GM18951 (cell line): ENCODE measurements at regions not wholly inside any gene's neighbourhood (a gene's known extent, or its start where the extent isn't known, plus 50 kb on each side); places are given as distances from the start of the nearest gene placed in this dataset.
"Not testable (repeated sequence)": the region's sequence is repeated elsewhere in the genome, so short reads cannot be mapped to it uniquely, and the experiment has no call there.

Source experiments
- in situ Hi-C: fragments of 300-500 bp; cut with MboI; formaldehyde crosslinking; loops from one replicate; pipeline ENCODE4 v1.12.0; 2022; ENCODE audit warnings: low sequenced_read_pairs, mixed read lengths, inconsistent platforms; ENCODE audit not compliant: unreplicated experiment

DNA sequence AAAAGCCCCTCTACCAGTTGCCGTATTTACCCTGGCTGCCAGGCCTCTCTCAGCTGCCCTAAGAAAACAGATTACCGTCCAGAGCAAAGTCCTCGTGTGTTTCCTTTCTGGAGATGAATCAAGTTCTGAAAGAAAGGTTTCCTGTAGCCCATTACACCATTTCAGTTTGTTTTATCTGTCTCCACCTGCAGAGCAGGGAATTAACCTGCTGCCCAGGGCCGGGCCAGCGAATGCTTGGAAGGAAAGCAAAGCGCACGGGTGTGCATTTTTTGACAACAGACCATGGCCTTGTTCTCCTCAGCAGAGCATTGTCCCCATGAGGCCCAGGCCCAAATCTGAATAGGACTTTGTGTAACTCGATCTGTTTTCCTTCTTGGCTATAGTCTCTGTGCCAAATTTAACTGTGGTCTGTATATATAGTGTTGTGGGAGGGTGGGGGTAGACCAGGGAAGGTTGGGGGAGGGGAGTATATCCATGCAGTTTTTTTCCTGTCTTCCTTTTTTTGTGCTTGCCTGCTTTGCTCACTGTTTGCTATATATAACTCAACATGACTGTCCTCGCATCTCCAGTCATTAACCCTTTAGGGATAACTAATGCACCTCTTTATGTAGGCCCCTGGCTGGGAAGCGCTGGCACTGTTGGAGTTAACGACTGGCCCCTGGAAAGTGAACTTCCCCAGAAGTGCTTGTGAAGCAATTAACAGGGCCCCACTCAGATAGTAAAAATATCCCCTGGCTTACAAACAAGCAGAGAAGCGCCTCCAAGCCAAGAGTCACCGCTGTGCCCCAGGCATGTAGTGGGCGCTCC is 174.3 kb upstream of the PLGLB2 start:
- in situ Hi-C loops, result not testable (repeated sequence)

- in situ Hi-C loops, result not testable (repeated sequence)
Observed at GRCh38 chr2:87574193-87575119, 173.4 kb upstream of the PLGLB2 start.

DNA sequence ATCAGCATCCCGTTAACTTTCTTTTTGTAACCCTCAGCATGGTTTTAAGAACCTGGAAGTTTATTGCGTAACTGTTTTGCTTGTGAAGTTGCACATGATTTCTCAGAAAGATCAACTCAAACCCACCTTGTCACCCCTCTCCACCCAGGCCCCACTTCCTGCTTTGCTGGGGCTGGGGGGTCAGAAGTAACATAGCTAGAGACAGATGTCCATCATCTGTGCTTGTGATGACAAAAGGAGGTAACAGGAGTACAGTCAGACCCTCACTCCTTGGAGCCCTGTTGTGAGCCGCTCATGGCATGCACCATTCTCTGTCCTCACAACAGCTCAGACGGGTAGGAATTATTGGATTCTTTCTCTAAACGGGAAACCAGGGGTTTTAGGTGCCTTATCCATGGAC is 172.7 kb upstream of the PLGLB2 start:
- in situ Hi-C loops, result not testable (repeated sequence)

GRCh38 chr2:87577358-87577757 is 170.5 kb upstream of the PLGLB2 start:
- in situ Hi-C loops, result not testable (repeated sequence)

GRCh38 chr2:87582152-87582551 is 165.7 kb upstream of the PLGLB2 start:
- in situ Hi-C loops, result not testable (repeated sequence)

DNA sequence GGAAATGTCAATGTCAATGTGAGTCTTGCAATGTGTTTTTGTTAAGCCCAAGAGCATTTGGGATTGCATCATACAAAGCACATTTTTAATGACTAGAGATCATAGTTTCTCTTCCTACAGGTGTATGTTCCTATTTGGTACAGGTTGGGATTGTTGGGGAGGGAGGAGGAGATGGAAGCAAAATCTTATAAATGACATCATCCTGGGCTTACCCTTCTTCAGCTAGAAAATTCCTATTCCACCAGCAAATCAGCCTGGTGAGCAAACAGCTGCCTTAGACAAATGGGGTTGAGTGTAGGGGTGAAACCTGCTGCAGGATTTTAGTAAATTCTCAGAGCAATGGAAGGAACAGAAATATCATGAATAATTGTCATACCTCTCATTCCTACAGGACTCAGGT is 165.3 kb upstream of the PLGLB2 start:
- in situ Hi-C loops, result not testable (repeated sequence)

DNA sequence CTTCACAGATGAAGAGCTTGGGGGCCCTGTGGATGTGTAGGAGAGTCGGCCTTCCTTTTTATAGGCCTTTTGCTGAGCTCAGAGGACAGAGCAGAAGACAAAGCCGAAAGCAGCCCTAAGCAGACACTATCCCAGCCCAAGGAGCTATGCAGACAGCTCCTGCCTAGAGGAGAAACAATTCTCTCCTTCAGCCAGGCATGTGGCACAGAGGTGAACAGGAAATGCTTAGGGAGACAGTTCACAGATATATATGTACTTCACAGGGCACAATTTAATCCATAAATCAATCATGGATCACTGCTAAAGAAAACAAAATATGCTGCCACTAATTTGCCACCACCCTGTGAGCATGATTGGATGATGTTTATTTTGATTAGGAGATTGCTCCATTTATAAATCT is 164.5 kb upstream of the PLGLB2 start:
- in situ Hi-C loops, result not testable (repeated sequence)

DNA sequence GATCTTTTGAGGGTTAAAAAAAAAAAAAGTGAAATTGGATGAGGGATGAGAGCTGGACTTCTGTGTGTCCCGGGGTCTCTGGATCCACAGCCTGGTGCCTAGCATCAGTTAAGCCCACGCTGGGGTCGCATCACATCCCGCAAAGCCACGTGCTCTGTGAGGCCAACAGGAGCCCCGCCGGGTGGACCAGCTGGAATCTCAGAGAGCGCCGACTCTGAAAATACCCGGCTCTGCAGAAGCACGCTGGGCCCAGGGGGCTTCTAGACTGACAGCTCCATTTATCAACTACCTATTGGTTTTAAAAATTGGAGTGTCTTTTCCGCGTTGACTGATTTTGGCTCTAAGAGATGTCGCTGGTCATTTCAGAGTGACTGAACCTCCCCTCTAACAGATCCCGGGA is 164.1 kb upstream of the PLGLB2 start:
- in situ Hi-C loops, result not testable (repeated sequence)

DNA sequence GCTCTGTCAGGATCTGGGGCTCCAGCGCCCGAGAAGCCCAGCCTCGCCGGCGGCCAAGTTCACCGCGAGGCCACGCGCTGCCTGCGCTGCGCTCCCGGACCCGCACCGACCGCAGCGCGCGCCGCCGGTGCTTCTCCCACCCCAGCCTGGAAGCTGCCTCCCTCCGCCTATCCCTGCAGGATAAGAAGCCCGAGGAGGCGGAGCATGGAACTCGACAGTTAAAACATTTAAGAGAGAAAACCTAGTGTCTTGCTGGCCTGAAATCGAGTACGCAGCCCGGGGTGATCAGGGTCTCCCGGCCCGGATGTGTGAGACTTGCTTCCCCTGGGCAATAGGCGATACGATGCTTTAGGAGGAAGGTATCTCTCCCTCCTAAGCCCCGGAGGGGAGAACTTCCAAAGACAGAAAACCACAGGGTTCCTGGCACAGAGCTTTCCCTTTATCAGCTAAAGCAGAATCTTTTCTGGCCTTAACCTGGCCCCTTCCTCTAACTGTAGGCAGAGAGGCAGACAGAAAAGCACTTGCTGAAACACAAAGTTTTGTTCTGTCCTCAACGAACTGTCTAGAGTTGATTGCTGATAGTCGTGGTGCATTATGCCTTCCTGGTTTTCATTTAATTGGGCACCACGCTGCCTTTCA is 163.5 kb upstream of the PLGLB2 start:
- in situ Hi-C loops, result not testable (repeated sequence)

DNA sequence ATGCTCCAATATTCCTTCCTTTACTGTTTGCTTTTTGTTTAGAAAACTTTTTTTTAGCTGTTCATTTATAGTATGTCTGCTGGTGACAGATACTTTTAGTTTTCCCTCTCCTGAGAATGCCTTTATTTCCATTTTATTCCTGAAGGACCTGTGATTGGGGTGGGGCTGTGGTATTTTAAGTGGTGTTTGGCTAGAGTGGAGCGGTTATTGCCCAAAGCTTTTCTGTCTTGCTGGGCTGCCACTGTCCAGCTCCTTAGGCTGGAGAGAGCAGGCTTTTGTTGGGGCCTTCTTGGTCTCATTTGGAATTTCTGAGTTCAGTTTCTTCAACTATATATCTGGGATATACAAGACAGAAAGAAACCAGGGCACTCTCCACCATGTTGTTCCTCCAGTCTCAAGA is 160.0 kb upstream of the PLGLB2 start:
- in situ Hi-C loops, result not testable (repeated sequence)

DNA sequence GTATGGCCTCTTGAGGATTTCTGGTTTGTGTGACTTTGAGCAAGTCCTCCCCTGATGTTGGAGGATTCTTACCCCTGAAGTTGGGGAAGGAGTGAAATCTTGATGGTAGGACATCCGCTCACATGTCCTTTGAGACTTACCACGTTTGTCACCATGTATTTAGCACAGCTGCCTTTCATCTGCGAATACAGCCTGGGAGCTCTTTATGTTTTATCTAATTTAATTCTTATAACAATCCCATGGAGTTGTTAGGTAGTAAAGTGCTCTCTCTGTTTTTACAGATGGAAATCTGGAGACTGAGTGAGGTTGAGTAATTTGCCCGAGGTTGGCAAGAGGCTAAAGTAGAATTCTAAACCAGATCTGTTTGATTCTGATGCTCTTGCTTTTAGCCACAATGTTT is 154.9 kb upstream of the PLGLB2 start:
- in situ Hi-C loops, result not testable (repeated sequence)

GRCh38 chr2:87593784-87594610 is 153.9 kb upstream of the PLGLB2 start:
- in situ Hi-C loops, result not testable (repeated sequence)

DNA sequence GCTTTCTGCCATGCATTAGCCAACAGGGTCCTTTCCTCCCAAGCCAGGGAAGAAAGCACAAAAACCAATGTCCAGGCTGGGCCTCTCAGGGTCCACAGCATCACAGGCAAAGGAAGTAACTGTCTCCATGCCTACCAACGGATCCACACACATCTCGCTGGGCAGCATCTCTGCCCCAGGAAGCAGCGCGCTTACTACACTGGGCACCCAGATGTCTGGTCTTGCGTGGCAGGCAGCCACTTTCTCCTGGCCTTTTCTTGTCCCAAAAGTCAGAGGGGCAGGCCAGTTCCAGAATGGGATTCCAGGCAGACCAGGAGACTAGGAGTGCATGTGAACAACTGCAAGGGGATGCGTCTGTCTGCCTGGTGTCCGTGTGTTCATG is 153.3 kb upstream of the PLGLB2 start:
- in situ Hi-C loops, result not testable (repeated sequence)

DNA sequence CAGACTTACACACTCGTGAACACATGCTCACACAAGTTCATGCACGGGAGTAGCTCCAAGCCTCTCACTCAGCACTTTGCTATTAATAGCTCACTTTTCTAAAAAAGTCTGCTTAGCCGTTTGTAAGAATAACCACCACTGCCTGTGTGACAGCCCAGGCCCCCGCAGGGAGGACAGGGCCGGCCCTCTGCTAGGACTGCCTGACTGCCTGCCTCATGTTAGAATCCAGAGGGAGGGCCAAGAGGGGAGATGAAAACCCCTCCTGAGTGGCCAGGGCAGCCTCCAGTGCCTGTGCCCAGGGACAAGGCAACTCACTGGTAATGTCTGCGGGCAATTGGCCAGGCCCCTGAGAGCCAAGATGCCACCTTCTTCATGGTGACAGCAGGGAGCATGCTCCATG is 152.9 kb upstream of the PLGLB2 start:
- in situ Hi-C loops, result not testable (repeated sequence)

DNA sequence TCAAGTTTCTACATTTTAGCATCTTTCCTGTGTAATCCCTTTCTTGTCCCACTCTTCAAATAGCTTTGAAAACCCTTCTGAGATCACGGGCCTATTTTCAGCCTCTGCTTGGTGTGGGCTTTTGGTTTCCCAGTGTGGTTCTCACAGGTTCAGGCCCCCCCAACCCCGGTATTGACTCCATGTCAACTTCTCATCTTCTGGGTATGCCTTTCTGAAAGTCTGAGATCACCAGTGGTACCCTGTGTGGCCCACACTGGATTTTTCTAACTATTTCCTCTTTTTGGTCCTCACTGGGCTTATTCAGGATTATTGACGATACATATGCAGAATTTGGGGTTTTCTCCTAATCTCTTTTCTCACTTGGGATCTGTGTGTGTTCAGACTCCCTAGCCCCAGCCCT is 146.9 kb upstream of the PLGLB2 start:
- in situ Hi-C loops, result not testable (repeated sequence)

DNA sequence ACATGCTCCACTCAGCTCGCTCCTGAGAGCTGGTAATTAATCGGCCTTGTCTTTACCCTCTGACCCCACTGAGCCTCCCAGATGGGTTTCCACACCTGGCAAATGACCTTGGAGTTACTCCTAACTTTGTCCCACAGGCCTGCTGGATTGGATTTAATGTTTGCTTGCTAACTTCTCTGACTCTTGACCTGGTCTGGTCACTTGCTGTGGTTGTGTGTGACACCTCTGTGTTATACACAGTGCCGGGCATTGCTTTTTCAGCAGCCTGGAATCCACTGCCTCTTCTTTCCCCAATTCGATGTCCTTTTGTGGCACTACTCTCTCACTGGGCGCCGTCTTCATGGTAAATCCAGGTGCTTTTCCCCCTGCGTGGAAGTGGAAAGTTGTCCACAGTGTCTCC is 145.8 kb upstream of the PLGLB2 start:
- in situ Hi-C loops, result not testable (repeated sequence)

DNA sequence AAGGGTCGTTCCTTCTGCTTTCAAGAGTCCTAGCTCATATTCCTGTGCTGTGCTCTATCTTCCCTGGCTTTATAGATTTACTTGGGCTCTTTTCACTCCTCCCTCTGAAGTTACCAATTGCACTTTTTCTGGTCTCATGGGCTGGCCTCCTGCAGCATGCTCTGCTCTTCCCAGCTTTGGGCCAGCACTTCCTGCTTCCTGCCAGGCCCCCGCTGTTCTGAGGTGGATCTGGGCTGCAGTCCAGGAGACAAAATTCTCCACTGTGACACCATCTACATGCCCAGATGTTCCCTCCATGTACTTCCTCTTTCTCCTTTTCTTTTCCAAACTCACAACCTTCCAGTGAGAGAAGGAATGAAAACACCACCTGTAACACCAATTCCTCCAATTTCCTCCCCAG is 145.2 kb upstream of the PLGLB2 start:
- in situ Hi-C loops, result not testable (repeated sequence)

DNA sequence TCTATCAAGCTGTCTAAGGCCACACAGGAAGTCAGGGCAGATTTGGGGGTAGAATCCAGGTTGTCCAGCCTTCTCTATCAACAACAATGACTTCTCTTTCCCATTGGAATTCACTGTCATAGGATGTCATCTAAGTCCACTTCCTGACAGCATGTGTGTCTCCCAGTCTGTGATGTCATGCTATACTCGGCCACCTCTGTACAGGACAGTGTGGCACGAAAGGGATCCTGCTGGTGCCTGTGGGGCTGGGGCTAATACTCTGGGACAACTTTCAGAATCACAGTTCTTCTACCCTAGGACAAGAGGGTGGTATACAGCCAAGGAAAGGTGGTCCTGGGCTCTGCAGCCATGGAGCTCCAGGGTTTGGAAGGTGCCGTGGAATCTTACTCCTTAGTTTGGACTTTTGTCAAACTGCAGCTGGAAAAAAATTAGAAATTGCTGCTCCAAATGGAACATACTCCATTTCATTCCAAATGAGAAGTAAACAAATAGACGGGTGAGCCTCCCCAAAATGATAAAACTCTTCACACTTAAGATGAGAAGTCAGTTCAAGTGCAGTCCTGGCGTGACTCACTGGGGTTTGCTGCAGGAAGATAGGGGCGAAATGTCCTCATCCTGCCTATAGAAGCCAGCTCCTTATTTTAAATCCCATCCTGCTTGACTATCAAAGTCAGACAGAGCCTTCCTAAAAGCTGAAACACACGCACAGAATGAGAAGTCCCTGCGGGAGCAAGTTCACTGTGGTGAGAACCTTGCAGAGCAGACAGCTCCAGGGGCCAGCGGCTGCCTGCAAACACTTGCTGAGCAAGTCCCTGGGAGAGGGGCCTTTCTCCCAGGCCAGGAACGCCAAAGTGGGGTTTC is 144.2 kb upstream of the PLGLB2 start:
- in situ Hi-C loops, result not testable (repeated sequence)
